ENCODE measurements at regions not wholly inside any gene's neighbourhood (a gene's known extent, or its start where the extent isn't known, plus 50 kb on each side); places are given as distances from the start of the nearest gene placed in this dataset.

GRCh38 chr22:33971561-33971961 is 51.3 kb upstream of the LARGE1 start:
- no peak for TF ChIP-seq CTCF (IDR thresholded peaks at IDR 0.05; ENCODE audit: insufficient read depth, low read length, poor library complexity, severe bottlenecking)
- H3K27me3 ChIP-seq (replicated peaks; ENCODE audit: control insufficient read depth, insufficient read depth, low read length): no peaks in the 10 kb centered on the region

GRCh38 chr22:33975841-33976240 is 55.6 kb upstream of the LARGE1 start:
- no peak for DNase-seq (ENCODE audit: extremely low read depth, insufficient read length)
- Histone ChIP-seq H3K27me3 (replicated peaks; ENCODE audit: control insufficient read depth, insufficient read depth, low read length) (no peaks in the 10 kb centered on the region), H3K4me3 (replicated peaks; ENCODE audit: low read depth, low read length) (no peak overlapping the region), H3K36me3 (ENCODE audit: control insufficient read depth, insufficient read depth, low read length) (no peaks in the 10 kb centered on the region)
- TF ChIP-seq CTCF (IDR thresholded peaks at IDR 0.05; ENCODE audit: insufficient read depth, low read length, poor library complexity, severe bottlenecking): no peak

More at GRCh38 chr22:33971561-33971961, 51.3 kb upstream of the LARGE1 start:
- no peak overlapping the region for H3K4me3 ChIP-seq (replicated peaks; ENCODE audit: low read depth, low read length)
- no peaks in the 10 kb centered on the region for H3K36me3 ChIP-seq (ENCODE audit: control insufficient read depth, insufficient read depth, low read length)
- DNase-seq (ENCODE audit: extremely low read depth, insufficient read length): no peak

GRCh38 chr22:33983558-33983957 is 63.3 kb upstream of the LARGE1 start:
- no peaks in the 10 kb centered on the region for H3K36me3 ChIP-seq (ENCODE audit: control insufficient read depth, insufficient read depth, low read length)
- no peak for TF ChIP-seq CTCF (IDR thresholded peaks at IDR 0.05; ENCODE audit: insufficient read depth, low read length, poor library complexity, severe bottlenecking)
- no peak overlapping the region for H3K4me3 ChIP-seq (replicated peaks; ENCODE audit: low read depth, low read length)
- no peaks in the 10 kb centered on the region; the same call in 1 of the 2 replicates for H3K27me3 ChIP-seq (replicated peaks; ENCODE audit: control insufficient read depth, insufficient read depth, low read length)
- no peak for DNase-seq (ENCODE audit: extremely low read depth, insufficient read length)

GRCh38 chr22:33984211-33984610 is 63.9 kb upstream of the LARGE1 start:
- no peak for TF ChIP-seq CTCF (IDR thresholded peaks at IDR 0.05; ENCODE audit: insufficient read depth, low read length, poor library complexity, severe bottlenecking)
- Histone ChIP-seq H3K36me3 (ENCODE audit: control insufficient read depth, insufficient read depth, low read length) (no peaks in the 10 kb centered on the region), H3K4me3 (replicated peaks; ENCODE audit: low read depth, low read length) (no peak overlapping the region), H3K27me3 (replicated peaks; ENCODE audit: control insufficient read depth, insufficient read depth, low read length) (no peaks in the 10 kb centered on the region; the same call in 1 of the 2 replicates)
- no peak for DNase-seq (ENCODE audit: extremely low read depth, insufficient read length)

- Histone ChIP-seq H3K27me3 (replicated peaks; ENCODE audit: control insufficient read depth, insufficient read depth, low read length) (no peaks in the 10 kb centered on the region; the same call in 1 of the 2 replicates), H3K36me3 (ENCODE audit: control insufficient read depth, insufficient read depth, low read length) (no peaks in the 10 kb centered on the region), H3K4me3 (replicated peaks; ENCODE audit: low read depth, low read length) (no peak overlapping the region)
- TF ChIP-seq CTCF (IDR thresholded peaks at IDR 0.05; ENCODE audit: insufficient read depth, low read length, poor library complexity, severe bottlenecking): no peak
- no peak for DNase-seq (ENCODE audit: extremely low read depth, insufficient read length)
Observed at GRCh38 chr22:33984656-33985285, 64.5 kb upstream of the LARGE1 start.

GRCh38 chr22:33985506-33985905 is 65.2 kb upstream of the LARGE1 start:
- no peaks in the 10 kb centered on the region; the same call in 1 of the 2 replicates for H3K27me3 ChIP-seq (replicated peaks; ENCODE audit: control insufficient read depth, insufficient read depth, low read length)
- DNase-seq (ENCODE audit: extremely low read depth, insufficient read length): no peak
- no peaks in the 10 kb centered on the region for H3K36me3 ChIP-seq (ENCODE audit: control insufficient read depth, insufficient read depth, low read length)
- no peak for TF ChIP-seq CTCF (IDR thresholded peaks at IDR 0.05; ENCODE audit: insufficient read depth, low read length, poor library complexity, severe bottlenecking)
- no peak overlapping the region for H3K4me3 ChIP-seq (replicated peaks; ENCODE audit: low read depth, low read length)

All from GM06990 (cell line).